ENCODE measurements at regions not wholly inside any gene's neighbourhood (a gene's known extent, or its start where the extent isn't known, plus 50 kb on each side); places are given as distances from the start of the nearest gene placed in this dataset.
"Not testable (repeated sequence)": the region's sequence is repeated elsewhere in the genome, so short reads cannot be mapped to it uniquely, and the experiment has no call there.

DNA sequence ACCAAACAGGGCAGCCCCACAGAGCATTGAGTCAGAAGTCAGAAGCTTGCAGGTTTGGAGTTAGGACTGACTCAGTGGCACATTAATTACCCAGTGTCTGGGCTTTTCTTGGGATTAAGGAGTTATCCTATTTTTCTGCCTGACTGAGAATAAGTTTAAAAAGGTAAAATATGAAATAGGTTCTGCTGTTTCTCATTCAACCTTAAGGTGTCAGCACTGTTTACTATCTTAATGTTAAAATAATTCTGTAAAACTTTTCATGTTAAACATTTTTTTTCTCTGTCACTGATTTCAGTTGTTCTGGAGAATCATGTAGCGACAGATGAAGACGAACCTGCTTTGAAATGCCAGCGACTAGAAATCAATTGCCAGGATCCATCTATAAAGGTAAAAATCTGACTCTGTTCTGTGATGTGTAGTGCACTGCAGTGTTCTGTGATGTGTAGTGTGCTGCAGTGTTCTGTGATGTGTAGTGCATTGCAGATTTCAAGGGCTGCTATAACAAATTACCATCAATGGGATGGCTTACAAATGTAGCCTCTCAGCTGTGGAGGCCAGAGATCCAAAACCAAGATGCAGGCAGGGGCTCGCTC lies 128.0 kb downstream of the LAT start:
- POLR2A ChIA-PET: interaction anchor here in 1 of 2 donors (0.6 kb wide), 1 partner anchor 626 kb away, joined by 5 read pairs; no protein-coding TSS in a partner anchor
- Mint-ChIP-seq H3K27me3 (no peaks in the 10 kb centered on the region), H3K4me1 (peaks cover 20 to 58% (median 55%) of the 10 kb centered on the region in 3 donors), H3K9me3 (no peaks in the 10 kb centered on the region), H3K36me3 (peaks cover 34% of the 10 kb centered on the region), H3K4me3 (no peak overlapping the region), H3K27ac (peak overlapping the region; percentile 72 to 87)
- H3K36me3 ChIP-seq (ENCODE audit: control insufficient read depth in 2 of 2, extremely low read depth in 1 of 2, insufficient read depth in 1 of 2, low read length in 1 of 2): peaks cover 0 to 20% of the 10 kb centered on the region in 2 donors
- ATAC-seq (replicated peaks in 1 of 4): no peak
- DNase-seq: no peak
- WGBS (ENCODE audit: insufficient coverage): no CpG with 5 or more reads among the region's 4 CpGs
- CTCF ChIA-PET: no interaction called here
- peak overlapping the region; percentile 45 for H3K27ac ChIP-seq (ENCODE audit: low read length)
- no peaks in the 10 kb centered on the region for H3K27me3 ChIP-seq (replicated peaks in 1 of 2; ENCODE audit: control insufficient read depth in 2 of 2, extremely low read depth in 1 of 2, insufficient read depth in 2 of 2, low read length in 1 of 2)
- peaks cover 3 to 44% of the 10 kb centered on the region in 2 experiments for H3K4me1 ChIP-seq (ENCODE audit: control insufficient read depth in 1 of 2, extremely low read depth in 1 of 2, insufficient read depth in 2 of 2, low read length in 2 of 2)
- no peaks in the 10 kb centered on the region for H3K9me3 ChIP-seq
- no peak overlapping the region for H3K4me3 ChIP-seq (ENCODE audit: control insufficient read depth in 1 of 2, extremely low read depth in 1 of 2, low read length in 1 of 2)

DNA sequence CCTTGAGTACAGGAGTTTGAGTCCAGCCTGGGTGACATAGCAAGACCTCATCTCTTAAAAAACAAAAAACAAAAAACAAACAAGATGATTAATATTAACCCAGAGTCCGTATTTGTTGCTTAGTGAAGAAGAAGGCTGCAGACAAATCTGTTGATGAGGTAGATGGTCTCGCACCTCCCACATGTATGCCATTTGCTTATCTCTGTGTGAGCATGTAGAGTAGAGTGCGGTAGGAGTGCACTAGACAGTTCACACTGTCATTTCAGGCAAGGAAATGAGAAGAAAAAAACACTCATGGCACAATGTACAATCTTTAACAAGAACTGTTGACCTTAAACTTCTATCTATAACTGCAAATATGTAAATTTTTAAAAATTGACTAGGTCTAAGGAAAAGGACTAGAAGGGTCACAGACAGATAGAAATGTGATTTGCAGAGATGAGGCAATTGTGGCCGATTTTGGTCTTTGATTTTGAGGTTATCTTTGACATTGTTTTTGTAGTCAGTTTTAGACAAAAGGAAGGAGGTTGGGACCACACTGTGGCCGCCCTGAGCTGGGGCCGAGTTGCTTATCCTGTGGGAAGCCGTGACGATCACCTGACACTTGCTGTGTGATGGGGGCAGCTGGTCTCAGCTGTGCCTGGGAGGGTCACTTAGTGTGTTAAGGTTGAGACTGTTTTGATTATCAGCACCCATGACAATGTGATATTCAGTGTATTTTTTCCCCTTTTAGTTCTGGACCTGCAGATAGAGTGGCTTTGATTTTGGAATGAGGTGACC lies 127.2 kb downstream of the LAT start:
- peaks cover 3 to 44% of the 10 kb centered on the region in 2 experiments for H3K4me1 ChIP-seq (ENCODE audit: control insufficient read depth in 1 of 2, extremely low read depth in 1 of 2, insufficient read depth in 2 of 2, low read length in 2 of 2)
- H3K27me3 ChIP-seq (replicated peaks in 1 of 2; ENCODE audit: control insufficient read depth in 2 of 2, extremely low read depth in 1 of 2, insufficient read depth in 2 of 2, low read length in 1 of 2); H3K9me3 ChIP-seq; H3K27me3 Mint-ChIP-seq; CTCF ChIA-PET; H3K9me3 Mint-ChIP-seq; H3K4me3 Mint-ChIP-seq; H3K4me3 ChIP-seq (ENCODE audit: control insufficient read depth in 1 of 2, extremely low read depth in 1 of 2, low read length in 1 of 2): not testable (repeated sequence)
- POLR2A ChIA-PET: interaction anchor here in 1 of 2 donors (0.6 kb wide), 1 partner anchor 626 kb away, joined by 5 read pairs; no protein-coding TSS in a partner anchor
- peak overlapping the region; percentile 74 to 87 for H3K27ac Mint-ChIP-seq
- H3K27ac ChIP-seq (ENCODE audit: low read length): peak overlapping the region; percentile 45
- H3K4me1 Mint-ChIP-seq: peaks cover 20 to 56% (median 51%) of the 10 kb centered on the region in 3 donors
- 62% methylated on average over 5 of the region's 8 CpGs for WGBS (ENCODE audit: insufficient coverage)
- ATAC-seq (replicated peaks in 1 of 4) (peak in 2 of 4 experiments; percentile 38 to 63), DNase-seq (peak in 9 of 35 experiments; percentile 10 to 55 (median 28))
- H3K36me3 Mint-ChIP-seq: peaks cover 31% of the 10 kb centered on the region
- H3K36me3 ChIP-seq (ENCODE audit: control insufficient read depth in 2 of 2, extremely low read depth in 1 of 2, insufficient read depth in 1 of 2, low read length in 1 of 2): peaks cover 0 to 17% of the 10 kb centered on the region in 2 donors

DNA sequence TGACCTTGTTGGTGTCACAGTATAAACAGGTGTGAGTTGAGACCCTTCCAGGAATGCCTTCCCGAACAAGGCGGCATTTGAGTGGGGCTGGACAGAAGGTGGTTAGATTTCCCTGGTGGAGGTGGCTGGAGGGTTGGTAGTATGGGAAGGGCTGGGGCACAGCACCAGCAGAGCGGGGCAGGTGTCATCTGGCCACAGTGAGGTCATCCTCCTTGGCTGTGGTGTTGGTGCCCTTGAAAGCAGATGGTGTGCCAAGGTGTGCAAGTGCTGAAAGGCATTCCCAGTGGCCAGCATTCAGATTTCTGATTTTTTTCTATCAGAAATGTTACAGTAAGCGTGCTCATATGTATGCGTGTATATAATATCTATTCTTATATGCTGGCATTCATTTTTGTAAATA lies 126.6 kb downstream of the LAT start:
- Histone ChIP-seq H3K4me1 (ENCODE audit: control insufficient read depth in 1 of 2, extremely low read depth in 1 of 2, insufficient read depth in 2 of 2, low read length in 2 of 2) (peaks cover 3 to 44% of the 10 kb centered on the region in 2 experiments), H3K27me3 (replicated peaks in 1 of 2; ENCODE audit: control insufficient read depth in 2 of 2, extremely low read depth in 1 of 2, insufficient read depth in 2 of 2, low read length in 1 of 2) (no peaks in the 10 kb centered on the region), H3K9me3 (no peaks in the 10 kb centered on the region), H3K4me3 (ENCODE audit: control insufficient read depth in 1 of 2, extremely low read depth in 1 of 2, low read length in 1 of 2) (no peak overlapping the region), H3K36me3 (ENCODE audit: control insufficient read depth in 2 of 2, extremely low read depth in 1 of 2, insufficient read depth in 1 of 2, low read length in 1 of 2) (peaks cover 0 to 15% of the 10 kb centered on the region in 2 donors), H3K27ac (ENCODE audit: low read length) (peak overlapping the region; percentile 31)
- POLR2A ChIA-PET: no interaction called here
- CTCF ChIA-PET: no interaction called here
- H3K27ac Mint-ChIP-seq: peak overlapping the region; percentile 74 to 87
- no peak for DNase-seq
- 100% methylated on average over 3 of the region's 5 CpGs for WGBS (ENCODE audit: insufficient coverage)
- H3K27me3 Mint-ChIP-seq: no peaks in the 10 kb centered on the region
- ATAC-seq (replicated peaks in 1 of 4): no peak
- H3K4me1 Mint-ChIP-seq: peaks cover 16 to 52% (median 47%) of the 10 kb centered on the region in 3 donors
- no peaks in the 10 kb centered on the region for H3K9me3 Mint-ChIP-seq
- no peak overlapping the region for H3K4me3 Mint-ChIP-seq
- peaks cover 25% of the 10 kb centered on the region for H3K36me3 Mint-ChIP-seq

DNA sequence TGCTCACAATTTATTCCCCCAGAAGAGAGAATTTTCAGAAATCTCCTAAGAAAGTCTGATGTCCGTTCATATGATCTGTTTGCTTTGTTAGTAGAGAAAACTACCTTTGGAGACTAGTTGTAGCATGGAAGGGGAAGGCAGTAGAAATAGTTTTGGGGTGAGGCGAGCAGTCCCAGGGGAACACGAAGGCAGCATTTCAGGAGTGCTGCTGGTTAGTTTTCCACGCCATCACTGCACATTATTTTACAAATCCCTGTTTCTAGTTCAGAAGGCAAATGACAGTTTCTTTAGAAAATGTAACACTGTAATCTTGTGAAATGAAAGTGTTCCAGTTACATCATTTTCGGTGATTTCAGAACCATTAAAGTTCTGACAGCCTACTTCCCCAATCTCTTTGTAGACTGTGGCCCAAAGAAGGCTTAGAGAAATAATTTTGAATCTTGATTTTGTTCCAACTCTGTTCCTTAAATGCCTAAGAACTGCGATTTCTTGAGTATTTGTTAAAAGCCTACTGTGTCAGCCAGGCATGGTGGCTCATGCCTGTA lies 123.8 kb downstream of the LAT start:
- H3K27ac Mint-ChIP-seq; POLR2A ChIA-PET; ATAC-seq (replicated peaks in 1 of 4); H3K27ac ChIP-seq (ENCODE audit: low read length); H3K27me3 Mint-ChIP-seq; H3K9me3 Mint-ChIP-seq; H3K4me3 Mint-ChIP-seq; H3K9me3 ChIP-seq; DNase-seq; H3K27me3 ChIP-seq (replicated peaks in 1 of 2; ENCODE audit: control insufficient read depth in 2 of 2, extremely low read depth in 1 of 2, insufficient read depth in 2 of 2, low read length in 1 of 2); H3K4me3 ChIP-seq (ENCODE audit: control insufficient read depth in 1 of 2, extremely low read depth in 1 of 2, low read length in 1 of 2); CTCF ChIA-PET: not testable (repeated sequence)
- H3K36me3 Mint-ChIP-seq: peaks cover 15% of the 10 kb centered on the region
- Histone ChIP-seq H3K36me3 (ENCODE audit: control insufficient read depth in 2 of 2, extremely low read depth in 1 of 2, insufficient read depth in 1 of 2, low read length in 1 of 2) (peaks cover 0 to 13% of the 10 kb centered on the region in 2 donors), H3K4me1 (ENCODE audit: control insufficient read depth in 1 of 2, extremely low read depth in 1 of 2, insufficient read depth in 2 of 2, low read length in 2 of 2) (peaks cover 3 to 25% of the 10 kb centered on the region in 2 experiments)
- peaks cover 6 to 27% (median 27%) of the 10 kb centered on the region in 3 donors for H3K4me1 Mint-ChIP-seq
- no CpG with 5 or more reads among the region's 6 CpGs for WGBS (ENCODE audit: insufficient coverage)

DNA sequence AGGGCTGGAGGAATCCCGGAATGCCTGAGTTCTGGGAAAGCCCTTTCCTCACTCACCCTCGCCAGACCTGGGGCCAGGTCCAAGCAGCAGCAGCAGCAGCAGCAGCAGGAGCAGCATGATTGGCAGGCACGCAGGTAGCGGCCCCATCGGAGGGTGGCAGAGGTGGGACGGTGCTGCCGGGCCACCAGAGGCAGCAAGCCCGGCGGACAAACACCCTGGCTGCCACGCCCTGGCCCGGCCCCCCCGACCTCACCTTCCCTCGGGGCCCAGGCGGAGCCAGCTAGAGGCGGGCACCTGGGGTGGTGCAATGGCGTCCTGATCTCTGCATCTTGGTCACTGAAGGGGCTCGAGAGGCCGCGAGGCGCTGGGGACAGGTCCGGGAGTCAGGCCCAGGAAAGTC lies 122.4 kb downstream of the LAT start:
- H3K36me3 ChIP-seq (ENCODE audit: control insufficient read depth in 2 of 2, extremely low read depth in 1 of 2, insufficient read depth in 1 of 2, low read length in 1 of 2): peaks cover 0 to 16% of the 10 kb centered on the region in 2 donors
- POLR2A ChIA-PET: no interaction called here
- H3K4me3 Mint-ChIP-seq: no peak overlapping the region
- no peaks in the 10 kb centered on the region for H3K27me3 Mint-ChIP-seq
- peaks cover 17% of the 10 kb centered on the region for H3K36me3 Mint-ChIP-seq
- ATAC-seq (replicated peaks in 1 of 4) (no peak), DNase-seq (no peak)
- no peak overlapping the region for H3K27ac ChIP-seq (ENCODE audit: low read length)
- CTCF ChIA-PET: no interaction called here
- H3K27ac Mint-ChIP-seq: no peak overlapping the region
- whole genome bisulfite sequencing (ENCODE audit: insufficient coverage): 98% methylated on average over 12 of the region's 21 CpGs
- no peaks in the 10 kb centered on the region for H3K9me3 ChIP-seq
- H3K9me3 Mint-ChIP-seq: no peaks in the 10 kb centered on the region
- H3K4me3 ChIP-seq (ENCODE audit: control insufficient read depth in 1 of 2, extremely low read depth in 1 of 2, low read length in 1 of 2): no peak overlapping the region
- peaks cover 4 to 17% (median 13%) of the 10 kb centered on the region in 3 donors for H3K4me1 Mint-ChIP-seq
- no peaks in the 10 kb centered on the region for H3K27me3 ChIP-seq (replicated peaks in 1 of 2; ENCODE audit: control insufficient read depth in 2 of 2, extremely low read depth in 1 of 2, insufficient read depth in 2 of 2, low read length in 1 of 2)
- peaks cover 3 to 13% of the 10 kb centered on the region in 2 experiments for H3K4me1 ChIP-seq (ENCODE audit: control insufficient read depth in 1 of 2, extremely low read depth in 1 of 2, insufficient read depth in 2 of 2, low read length in 2 of 2)

DNA sequence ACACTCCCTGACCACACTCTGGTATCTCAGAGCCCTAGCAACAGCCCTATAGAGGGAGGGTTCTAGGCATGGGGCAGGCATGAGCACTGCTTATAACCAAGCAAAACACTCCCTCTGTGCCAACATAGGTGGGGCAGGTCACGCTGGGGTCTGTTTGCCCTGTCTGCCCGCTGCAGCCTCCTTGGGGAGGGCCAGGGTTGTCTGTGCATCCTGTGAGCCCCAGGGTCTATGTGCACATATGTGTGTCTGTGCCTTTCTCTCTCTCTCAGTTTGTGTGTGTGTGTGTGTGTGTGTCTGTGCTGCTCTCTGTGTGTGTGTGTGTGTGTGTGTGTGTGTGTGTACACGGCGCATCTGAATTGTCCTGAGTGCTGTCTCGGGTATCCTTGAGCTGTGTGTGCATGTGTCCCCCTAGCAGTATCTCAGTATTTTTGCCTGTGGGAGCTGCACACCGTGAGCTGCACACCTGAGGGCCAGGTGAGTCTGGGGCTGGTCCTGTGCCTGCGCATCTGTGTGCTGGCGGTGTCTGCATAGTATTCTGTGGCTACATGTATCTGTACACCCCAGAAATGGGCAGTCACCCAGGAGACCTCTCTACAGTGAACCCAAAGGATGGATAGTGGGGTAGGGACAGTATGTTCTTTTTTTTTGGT lies 121.5 kb downstream of the LAT start:
- H3K4me1 ChIP-seq (ENCODE audit: control insufficient read depth in 1 of 2, extremely low read depth in 1 of 2, insufficient read depth in 2 of 2, low read length in 2 of 2); H3K4me1 Mint-ChIP-seq; CTCF ChIA-PET; H3K27me3 Mint-ChIP-seq; ATAC-seq (replicated peaks in 1 of 4); H3K27ac Mint-ChIP-seq; DNase-seq; H3K27me3 ChIP-seq (replicated peaks in 1 of 2; ENCODE audit: control insufficient read depth in 2 of 2, extremely low read depth in 1 of 2, insufficient read depth in 2 of 2, low read length in 1 of 2); H3K4me3 ChIP-seq (ENCODE audit: control insufficient read depth in 1 of 2, extremely low read depth in 1 of 2, low read length in 1 of 2); H3K4me3 Mint-ChIP-seq; H3K9me3 Mint-ChIP-seq; H3K9me3 ChIP-seq; POLR2A ChIA-PET; H3K27ac ChIP-seq (ENCODE audit: low read length): not testable (repeated sequence)
- H3K36me3 ChIP-seq (ENCODE audit: control insufficient read depth in 2 of 2, extremely low read depth in 1 of 2, insufficient read depth in 1 of 2, low read length in 1 of 2): peaks cover 0 to 16% of the 10 kb centered on the region in 2 donors
- H3K36me3 Mint-ChIP-seq: peaks cover 22% of the 10 kb centered on the region
- no CpG with 5 or more reads among the region's 8 CpGs for WGBS (ENCODE audit: insufficient coverage)

Measured in T-cell (primary cell).